GM12891 (cell line): ENCODE measurements at regions not wholly inside any gene's neighbourhood (a gene's known extent, or its start where the extent isn't known, plus 50 kb on each side); places are given as distances from the start of the nearest gene placed in this dataset.
"Not testable (repeated sequence)": the region's sequence is repeated elsewhere in the genome, so short reads cannot be mapped to it uniquely, and the experiment has no call there.

Experiments used
- DNase-seq: peaks from one replicate; pipeline ENCODE4 v3.0.0; 2011; ENCODE audit warnings: low spot score; ENCODE audit not compliant: insufficient read length
- FAIRE-seq: peaks from 2 replicates; lab custom pipeline; 2011; peaks lifted over from hg19 to GRCh38; lab: Jason Lieb, UNC
- PAX5 ChIP-seq: IDR thresholded peaks from 2 replicates; pipeline ENCODE4 v1.6.1; 2011; ENCODE audit warnings: low read length, moderate library complexity, mild to moderate bottlenecking; ENCODE audit not compliant: insufficient read depth, severe bottlenecking
- POLR2A ChIP-seq: IDR thresholded peaks from 2 replicates; pipeline ENCODE4 v1.6.1; 2011; ENCODE audit warnings: low read depth, low read length, control low read depth
- POLR2AphosphoS5 ChIP-seq: IDR thresholded peaks from 2 replicates; pipeline ENCODE4 v1.6.1; 2011; ENCODE audit warnings: low read depth, low read length, control low read depth
- POU2F2 ChIP-seq: IDR thresholded peaks from 2 replicates; pipeline ENCODE4 v1.6.1; 2011; ENCODE audit warnings: low read depth, mild to moderate bottlenecking, control low read depth, low read length, moderate library complexity
- SPI1 ChIP-seq: IDR thresholded peaks from 2 replicates; pipeline ENCODE4 v1.6.1; 2011; ENCODE audit warnings: low read depth, low read length, control low read depth
- TAF1 ChIP-seq: IDR thresholded peaks from 2 replicates; pipeline ENCODE4 v1.6.1; 2011; ENCODE audit warnings: low read depth, low read length, control low read depth

- TF ChIP-seq POLR2A (no peak), SPI1 (no peak), POU2F2 (no peak)
- no peak for FAIRE-seq
- DNase-seq: no peak
Observed at GRCh38 chr9:85859765-85860164, 81.2 kb upstream of the NAA35 start.

- not testable (repeated sequence) for DNase-seq, FAIRE-seq
Observed at GRCh38 chr9:85861882-85862281, 79.1 kb upstream of the NAA35 start.

- FAIRE-seq (no peak), DNase-seq (no peak)
- TF ChIP-seq POLR2AphosphoS5 (no peak), PAX5 (no peak), POLR2A (no peak), POU2F2 (no peak)
Observed at GRCh38 chr9:85863875-85864274, 77.1 kb upstream of the NAA35 start.

GRCh38 chr9:85871008-85871407, 69.9 kb upstream of the NAA35 start:
- TF ChIP-seq PAX5 (no peak), SPI1 (no peak), POLR2A (no peak), POU2F2 (no peak)
- DNase-seq (no peak), FAIRE-seq (no peak)

- DNase-seq: not testable (repeated sequence)
Observed at GRCh38 chr9:85871683-85872082, 69.3 kb upstream of the NAA35 start.

GRCh38 chr9:85872463-85872862, 68.5 kb upstream of the NAA35 start:
- DNase-seq (no peak), FAIRE-seq (no peak)
- TF ChIP-seq PAX5 (no peak), SPI1 (no peak), POLR2A (no peak), POLR2AphosphoS5 (no peak), POU2F2 (no peak), TAF1 (no peak)

More at GRCh38 chr9:85871683-85872082, 69.3 kb upstream of the NAA35 start:
- FAIRE-seq: not testable (repeated sequence)

GRCh38 chr9:85876628-85877027, 64.3 kb upstream of the NAA35 start:
- FAIRE-seq (no peak), DNase-seq (no peak)
- TF ChIP-seq PAX5 (no peak), SPI1 (no peak), POU2F2 (no peak), POLR2AphosphoS5 (no peak)

GRCh38 chr9:85878872-85879597, 61.9 kb upstream of the NAA35 start:
- FAIRE-seq, DNase-seq: not testable (repeated sequence)

- not testable (repeated sequence) for FAIRE-seq, DNase-seq
Observed at GRCh38 chr9:85880507-85880906, 60.4 kb upstream of the NAA35 start.

GRCh38 chr9:85884256-85884655, 56.7 kb upstream of the NAA35 start:
- no peak for FAIRE-seq
- TF ChIP-seq POLR2A: no peak
- TF ChIP-seq POLR2AphosphoS5: no peak
- TF ChIP-seq SPI1: no peak
- TF ChIP-seq TAF1: no peak
- no peak for DNase-seq

GRCh38 chr9:85890962-85891361, 50.0 kb upstream of the NAA35 start:
- FAIRE-seq (no peak), DNase-seq (no peak)
- TF ChIP-seq POLR2A (no peak), TAF1 (no peak), SPI1 (no peak), POU2F2 (no peak), PAX5 (no peak), POLR2AphosphoS5 (no peak)
